HG03469 (cell line): ENCODE measurements at regions not wholly inside any gene's neighbourhood (a gene's known extent, or its start where the extent isn't known, plus 50 kb on each side); places are given as distances from the start of the nearest gene placed in this dataset.

Experiments
- ATAC-seq: cut with Tn5 transposase; IDR thresholded peaks from one replicate; pipeline ENCODE4 v1.9.1; 2021; ENCODE audit warnings: mild to moderate bottlenecking, moderate library complexity, moderate number of reproducible peaks; ENCODE audit not compliant: unreplicated experiment

DNA sequence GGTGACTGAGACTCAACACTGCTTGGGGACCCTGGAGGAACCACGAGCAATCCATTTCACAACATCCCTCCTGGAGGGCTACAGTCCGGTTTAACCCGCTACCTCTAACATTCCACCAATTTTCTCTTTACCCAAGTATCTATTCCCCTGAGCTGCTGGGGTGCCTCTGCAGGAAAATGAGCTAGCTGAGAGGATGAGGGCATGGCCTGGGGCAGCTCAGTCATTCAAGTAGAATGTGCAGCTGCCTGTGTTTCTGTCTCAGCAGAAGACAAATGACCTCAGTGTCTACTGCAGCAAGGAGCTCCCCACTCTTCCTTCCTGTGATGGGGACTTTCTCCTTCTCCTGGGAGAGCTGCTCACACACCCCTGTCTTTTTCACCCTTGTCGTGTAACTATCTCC is 120.8 kb downstream of the ZNF518B start:
- ATAC-seq = no peak

DNA sequence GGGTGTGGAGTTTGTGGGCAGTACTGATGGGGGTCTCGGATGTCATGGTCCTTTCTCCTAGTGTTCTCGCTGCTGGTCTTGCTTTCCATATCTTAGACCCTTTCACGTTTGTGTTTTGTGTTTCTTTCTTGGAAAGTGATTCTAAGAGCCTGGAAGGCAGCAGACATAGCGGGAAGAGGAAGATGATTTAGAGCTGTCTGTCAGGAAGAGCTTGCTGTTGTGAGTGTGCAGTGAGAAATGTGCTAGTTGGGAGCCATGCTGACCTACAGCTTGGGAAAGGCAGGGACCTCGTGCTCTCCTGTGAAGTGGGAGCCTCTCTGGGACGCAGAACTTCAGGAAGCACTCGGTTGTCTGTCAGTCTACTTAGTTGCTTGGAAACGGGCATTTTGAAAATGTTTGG is 122.2 kb downstream of the ZNF518B start:
- no peak for ATAC-seq

DNA sequence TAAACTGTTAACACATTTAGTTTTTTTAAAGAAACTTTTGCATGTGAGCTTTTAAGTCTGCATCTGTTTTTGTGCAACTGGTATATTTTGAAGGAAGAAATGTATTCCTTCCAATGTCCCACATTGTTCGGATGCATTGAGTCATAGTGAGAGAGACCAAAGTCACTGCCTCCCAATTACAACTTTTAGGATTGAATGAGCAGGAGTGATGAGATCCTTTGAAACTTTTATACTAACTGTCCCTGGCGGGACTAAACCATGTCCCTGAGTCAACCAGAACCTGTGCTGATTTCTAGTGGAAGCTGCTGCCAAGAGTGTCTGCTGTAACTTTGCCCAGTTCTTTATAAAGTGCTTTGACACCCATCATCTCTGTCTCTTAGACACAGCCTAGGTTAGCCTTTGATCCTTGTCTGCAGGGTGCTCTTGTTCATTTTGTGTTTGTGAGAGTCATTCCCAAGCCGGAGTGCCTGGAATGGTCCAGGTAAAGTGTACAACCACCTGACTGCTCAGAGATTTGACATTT is 122.7 kb downstream of the ZNF518B start:
- ATAC-seq = no peak

DNA sequence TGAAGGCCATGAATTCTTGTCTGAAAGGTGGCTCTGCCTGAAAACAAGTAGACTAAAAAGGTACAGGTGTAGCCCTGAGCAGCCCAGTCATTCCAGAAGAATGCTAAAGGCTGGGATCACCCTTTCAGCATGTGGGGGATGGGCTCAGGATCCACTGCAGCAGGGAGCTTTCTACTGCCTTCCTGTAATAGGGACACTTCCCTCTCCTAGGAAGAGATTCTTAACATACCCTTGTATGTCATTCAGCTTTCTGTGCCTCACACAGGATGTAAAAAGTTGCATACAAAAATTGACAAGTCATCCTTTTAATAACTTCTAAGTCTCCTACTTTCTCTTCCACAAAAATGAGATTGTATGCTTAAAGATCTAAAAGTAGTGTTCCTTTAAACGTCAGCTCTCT is 123.3 kb downstream of the ZNF518B start:
- no peak for ATAC-seq

DNA sequence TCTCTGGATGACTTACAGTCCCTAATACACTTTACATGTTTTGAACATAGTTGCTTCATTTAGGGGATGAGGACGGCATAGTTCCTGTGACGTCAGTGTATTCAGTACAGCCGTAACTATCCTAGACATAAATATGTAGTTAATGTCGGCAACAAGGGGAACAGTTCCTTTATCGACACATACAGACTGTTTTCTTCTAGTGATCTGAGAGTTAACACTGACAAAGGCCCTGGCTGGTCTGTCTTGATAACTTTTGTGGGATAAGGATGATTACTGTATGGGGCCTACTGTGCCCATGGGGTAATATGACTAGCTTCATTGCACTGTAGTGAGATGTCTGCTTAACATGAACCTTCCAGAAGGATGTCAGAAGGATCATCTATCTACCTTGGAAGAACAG is 131.2 kb downstream of the ZNF518B start:
- ATAC-seq = no peak

DNA sequence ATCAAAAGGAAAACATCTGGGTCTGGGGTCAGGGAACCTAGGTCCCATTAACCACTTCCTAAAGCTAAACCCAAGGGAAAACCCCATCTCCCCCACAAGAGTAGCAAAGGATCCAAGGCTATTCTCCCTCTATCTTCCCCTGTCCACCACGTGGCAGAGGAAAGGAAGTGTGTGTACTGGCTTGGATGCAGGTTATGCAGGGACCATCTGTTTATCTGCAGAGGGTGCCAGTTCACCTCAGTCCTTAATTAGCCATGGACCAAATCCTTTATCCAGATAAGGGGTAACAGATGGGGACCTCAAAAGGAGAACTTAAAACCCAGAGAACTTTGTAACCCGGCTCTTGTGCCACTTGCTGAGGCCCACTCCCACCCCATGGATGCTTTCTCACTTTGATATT is 135.3 kb downstream of the ZNF518B start:
- no peak for ATAC-seq

DNA sequence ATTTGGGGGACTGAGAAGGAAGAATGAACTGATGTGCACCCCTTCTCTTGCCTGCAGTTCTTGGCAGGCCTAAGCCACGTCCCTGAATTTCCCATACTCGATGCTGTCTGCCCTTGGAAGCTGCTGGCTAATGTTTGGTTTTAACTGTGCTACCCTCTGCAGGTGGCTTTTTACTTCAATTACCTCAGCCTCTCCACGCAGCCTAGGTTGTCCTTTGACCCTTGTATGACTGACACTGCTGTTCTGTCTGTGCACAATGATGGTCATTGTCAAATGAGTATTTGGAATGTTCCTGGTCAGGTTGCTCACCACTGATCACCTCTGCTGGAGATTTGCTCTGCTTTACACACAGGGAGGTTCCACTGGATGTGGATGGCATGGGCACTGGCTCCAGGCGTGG is 137.1 kb downstream of the ZNF518B start:
- ATAC-seq = no peak

DNA sequence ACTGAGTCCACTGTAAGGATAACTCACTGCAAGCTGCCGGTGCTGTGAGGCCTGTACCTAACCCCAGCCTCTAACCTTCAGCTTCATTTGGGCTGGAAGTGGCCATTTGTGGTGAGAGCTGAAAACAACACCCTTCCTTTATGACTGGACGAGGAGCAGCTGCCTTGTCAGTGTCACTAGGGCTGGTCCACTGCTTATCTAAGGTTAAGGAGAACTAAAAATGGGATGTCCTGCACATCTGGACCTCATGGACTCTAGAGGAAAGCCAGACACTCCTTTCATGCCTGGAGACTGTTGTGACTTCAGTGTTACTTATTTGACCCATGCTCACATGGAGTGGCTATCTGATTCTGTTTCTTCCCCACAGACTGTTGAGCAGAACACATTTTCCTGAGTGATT is 139.9 kb downstream of the ZNF518B start:
- no peak for ATAC-seq

DNA sequence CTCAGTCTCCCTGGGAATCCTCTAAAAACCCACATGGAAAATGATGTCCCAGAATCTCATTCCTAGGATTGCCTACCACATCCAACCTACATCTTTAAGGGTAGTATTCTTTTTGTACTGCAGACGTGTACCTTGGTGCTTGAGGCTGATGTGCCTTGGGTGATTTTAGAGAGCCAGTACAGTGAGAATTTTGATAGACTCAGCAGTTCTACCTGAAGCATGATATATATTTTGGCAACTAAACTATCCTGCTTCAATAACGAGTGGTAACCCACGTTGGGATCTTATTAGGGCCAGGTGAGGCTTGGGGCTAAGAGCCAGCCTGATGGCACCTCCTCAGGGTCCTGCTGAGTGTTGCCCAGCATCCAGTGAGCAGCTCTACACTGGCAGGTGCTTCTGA is 140.4 kb downstream of the ZNF518B start:
- no peak for ATAC-seq

DNA sequence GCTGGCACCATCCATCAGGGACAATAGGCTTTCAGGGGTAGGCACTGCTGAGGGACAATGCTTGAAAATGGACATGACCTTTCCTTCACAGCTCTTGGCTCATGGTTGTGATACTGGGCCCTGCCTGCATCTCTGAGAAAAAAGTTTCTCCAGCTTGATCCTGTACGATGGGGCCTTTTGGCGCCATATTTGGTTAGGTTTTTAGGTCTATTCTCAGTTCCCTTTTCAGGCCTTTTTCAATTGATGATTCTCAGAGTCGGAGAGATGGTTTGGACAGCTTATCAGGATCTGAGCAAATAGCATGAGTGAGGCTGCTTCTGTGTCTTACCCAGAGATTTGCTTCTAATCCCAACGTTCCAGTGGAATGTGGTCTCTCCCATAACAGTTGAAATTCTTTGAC is 141.6 kb downstream of the ZNF518B start:
- no peak for ATAC-seq

DNA sequence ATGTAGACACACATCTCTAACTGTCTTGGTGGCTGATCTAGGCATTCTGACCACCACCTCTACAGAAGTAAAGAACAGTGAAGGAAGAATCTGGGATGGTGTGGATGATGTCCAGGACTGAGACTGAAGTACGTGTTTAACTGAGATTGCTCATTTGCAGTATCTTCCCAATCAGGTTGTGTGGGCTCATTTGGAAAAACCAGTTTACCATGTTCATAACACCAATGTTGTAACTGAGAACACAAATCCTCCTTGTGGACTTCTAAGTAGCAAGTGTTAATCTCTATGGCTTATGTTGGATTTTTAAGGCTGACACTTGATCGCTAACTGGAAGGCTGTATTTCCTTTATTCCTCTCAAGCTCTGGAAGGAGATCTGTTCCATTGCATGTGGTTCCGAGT is 144.7 kb downstream of the ZNF518B start:
- no peak for ATAC-seq

DNA sequence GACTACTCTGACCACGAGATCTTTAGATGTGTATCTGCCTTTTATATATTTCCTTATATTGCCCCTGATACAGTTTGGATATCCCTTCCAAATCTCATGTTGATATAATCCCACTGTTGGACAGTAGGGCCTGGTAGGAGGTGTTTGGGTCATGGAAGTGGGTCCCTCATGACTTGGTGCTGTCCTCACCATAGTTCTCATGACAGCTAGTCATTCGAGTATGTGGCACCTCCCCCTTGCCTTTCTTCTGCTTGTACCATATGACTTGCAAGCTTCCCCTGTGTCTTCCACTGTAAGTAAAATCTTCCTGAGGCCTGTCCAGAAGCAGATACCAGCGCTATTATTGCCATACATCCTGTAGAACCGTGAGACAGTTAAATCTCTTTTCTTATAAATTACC is 145.3 kb downstream of the ZNF518B start:
- ATAC-seq = no peak

DNA sequence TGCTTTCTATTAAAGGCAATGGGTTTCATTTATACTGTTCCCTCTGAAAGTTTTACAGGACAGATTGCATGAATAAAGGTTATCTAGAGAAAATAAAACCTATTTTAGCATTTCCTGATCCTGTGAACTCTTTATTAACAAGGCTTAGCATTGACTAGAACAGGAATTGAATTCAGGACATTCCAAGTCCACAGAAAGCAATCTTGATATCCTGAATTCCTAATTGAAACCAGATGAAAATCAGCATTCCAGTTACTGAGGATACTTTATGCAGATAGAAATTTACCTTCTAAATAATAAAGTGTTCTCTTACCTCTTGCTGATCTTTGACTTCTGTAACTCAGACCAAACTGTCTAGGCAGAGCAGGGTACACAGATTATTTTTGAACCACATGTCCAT is 151.4 kb downstream of the ZNF518B start:
- ATAC-seq = no peak

DNA sequence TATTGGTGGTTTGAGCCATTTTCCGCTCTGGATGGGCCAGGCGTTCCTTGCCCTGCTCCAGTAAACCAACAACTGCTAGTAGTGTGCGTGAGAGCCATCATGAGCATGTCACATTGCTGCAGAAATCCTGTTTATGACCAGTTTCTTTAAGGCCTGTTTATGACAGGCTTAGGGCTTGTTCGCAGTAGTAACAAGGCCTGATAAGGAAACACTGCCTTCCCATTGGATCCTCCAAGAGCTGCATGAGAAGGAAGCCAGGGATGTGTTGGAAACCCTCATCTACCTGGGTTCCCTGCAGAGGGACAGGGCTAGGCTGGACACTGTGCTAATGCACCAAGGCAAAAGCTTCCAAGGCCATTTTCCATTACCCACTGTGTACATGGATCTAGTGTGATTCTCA is 153.9 kb downstream of the ZNF518B start:
- ATAC-seq = no peak

DNA sequence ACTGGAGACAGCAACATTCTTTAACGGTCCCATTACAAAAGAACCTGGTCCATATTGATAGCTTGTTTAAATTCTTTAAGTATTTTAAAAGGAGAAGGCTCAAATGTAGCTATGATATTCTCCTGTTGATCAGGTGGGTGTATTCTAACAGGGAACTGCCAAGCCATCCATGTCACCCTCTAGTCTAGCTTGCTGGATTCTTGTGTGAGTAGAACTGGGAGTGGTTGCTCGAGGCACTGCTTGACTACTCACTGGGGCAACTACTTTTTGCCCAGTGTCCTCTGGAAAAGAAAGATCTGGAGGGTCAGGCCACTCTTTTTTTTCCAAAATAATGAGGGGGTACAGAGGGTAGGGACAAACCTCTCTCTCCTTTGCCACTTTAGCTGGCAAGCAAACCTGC is 155.1 kb downstream of the ZNF518B start:
- no peak for ATAC-seq

DNA sequence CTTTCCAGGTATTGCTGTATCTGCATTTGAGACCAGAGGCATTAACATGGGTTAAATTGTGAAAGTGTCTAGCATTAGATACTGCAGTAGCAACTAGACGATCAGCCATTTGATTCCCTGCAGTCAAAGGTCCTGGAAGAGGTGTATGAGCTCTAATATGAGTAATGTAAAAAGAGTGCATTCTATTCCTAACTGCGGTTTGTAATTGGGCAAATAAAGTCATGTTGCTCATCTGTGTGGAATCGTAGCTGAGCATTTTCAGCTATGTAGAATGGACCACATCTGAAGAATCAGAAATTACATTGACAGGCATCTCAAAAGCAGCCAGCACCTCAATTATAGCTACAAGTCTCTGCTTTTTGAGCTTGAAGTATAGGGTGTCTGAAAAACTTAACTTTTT is 157.6 kb downstream of the ZNF518B start:
- ATAC-seq = no peak

DNA sequence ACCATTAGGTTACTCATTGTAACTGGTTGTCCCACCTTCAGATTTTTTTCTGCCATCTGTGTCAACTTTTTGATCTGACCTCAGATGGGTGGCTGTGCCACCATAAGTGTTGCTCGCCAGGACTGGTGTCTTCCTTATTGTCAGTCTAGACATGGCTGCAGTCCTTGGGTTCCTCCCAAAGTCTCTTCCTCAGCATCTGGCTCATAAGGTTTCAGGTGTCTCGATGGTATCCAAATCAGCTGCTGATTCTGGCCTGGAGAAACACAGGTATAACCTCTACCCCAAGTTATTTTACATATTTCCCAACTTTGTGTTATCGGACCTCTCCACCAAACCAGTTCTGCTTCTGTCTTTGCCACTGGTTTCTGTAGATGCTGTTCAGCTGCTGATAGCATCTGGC is 158.5 kb downstream of the ZNF518B start:
- ATAC-seq = no peak

DNA sequence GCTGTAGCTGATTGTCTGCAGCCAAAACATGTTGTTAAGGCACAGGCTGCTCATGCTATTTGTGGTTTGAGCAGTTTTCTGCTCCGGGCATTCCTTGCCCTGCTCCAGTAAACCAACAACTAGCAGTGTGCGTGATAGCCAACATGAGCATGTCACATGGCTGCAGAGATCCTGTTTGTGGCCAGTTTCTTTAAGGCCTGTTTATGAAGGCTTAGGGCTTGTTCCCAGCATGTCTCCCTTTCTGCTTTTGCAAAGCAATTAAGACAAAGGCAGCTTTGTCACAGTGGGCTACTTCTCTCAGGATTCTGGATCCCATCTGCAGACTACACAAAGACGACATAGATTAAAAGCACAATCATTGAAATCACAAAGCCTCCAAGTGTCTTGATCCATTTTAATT is 160.5 kb downstream of the ZNF518B start:
- ATAC-seq = no peak

DNA sequence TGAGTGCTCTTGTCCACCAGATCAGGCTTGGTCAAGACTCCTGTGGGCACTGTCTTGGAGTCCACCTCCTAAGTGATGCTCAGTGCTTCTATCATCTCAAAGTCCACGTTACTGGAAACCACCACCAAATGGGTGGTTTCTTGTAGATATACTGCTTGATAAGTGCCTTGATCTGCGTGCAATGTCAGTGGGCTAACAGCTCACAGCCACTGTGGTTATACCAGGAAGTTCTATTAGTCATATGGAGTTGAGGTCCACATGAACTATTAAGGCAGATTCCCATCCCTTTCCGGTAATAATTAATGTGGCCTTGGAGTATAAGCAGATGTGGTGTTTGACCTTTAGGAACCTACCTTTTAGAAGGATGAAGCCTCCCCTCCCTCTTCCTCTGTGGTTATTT is 161.9 kb downstream of the ZNF518B start:
- ATAC-seq = no peak

DNA sequence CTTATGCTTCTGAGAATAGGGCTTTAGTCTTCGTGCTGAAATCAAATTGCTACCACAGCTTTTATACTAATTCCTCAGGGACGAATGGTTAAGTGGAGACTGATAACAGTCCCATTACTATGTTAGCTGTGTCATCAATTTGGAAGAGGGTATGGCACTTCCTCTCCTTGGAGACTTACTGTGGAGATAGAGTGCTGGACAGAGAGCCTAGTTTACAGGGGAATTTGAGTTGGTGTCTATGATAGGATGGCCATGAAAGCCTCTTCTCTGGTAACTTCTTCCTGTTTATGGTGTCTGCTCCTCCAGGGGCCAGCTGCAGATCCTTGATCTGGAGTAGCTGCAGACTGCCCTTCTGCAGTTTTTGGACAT is 167.7 kb downstream of the ZNF518B start:
- ATAC-seq = no peak

DNA sequence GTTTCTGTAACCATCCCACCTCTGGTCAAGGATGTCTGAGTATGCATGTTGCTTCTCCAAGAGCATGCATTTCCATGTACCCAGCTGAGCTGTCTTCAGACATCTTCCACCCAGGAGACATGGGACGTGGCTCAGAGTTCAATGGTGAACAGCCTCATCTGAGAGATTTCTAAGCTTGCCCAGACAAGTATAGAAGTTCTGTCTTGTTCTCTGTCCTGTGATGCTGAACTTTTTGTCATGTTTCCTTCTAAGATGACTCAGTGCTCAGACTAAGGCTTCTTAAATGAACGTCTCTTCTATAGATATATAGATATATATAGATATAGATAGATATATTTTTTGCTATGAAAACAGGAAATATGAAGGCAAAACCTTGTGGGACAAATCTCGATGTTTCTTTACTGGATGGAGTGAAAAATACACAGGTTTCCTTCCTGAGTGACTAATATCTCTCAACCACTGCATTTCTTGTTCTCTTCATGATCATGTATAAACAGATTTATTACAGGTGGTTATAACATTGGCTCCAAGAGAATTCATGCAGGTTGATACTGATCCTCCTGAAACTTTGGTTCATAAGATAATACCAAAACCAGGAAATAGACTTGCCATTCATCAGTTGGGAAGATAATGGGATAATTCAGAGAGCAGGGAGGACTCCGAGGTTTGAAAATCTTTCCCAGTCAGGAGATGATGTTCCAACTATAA is 168.2 kb downstream of the ZNF518B start:
- ATAC-seq = no peak

DNA sequence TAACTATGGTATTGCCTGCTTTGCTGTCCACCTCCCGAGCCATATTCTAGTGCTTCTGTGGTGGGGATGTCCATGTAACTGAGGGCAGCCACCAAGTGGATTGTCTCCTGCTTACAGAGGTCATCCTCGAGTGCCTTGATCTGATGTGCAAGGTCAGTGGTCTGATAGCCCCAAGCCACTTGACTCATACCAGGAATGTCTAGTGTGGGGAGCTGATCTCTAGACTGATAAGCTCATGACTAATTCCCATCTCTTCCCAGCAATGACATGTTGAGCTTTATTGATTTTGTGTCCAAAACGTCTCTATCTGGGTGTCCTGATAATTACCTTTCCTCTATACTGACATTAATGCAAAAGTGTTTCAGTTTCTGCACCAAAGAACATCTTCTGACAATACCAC is 168.4 kb upstream of the WDR1 start:
- ATAC-seq = no peak

DNA sequence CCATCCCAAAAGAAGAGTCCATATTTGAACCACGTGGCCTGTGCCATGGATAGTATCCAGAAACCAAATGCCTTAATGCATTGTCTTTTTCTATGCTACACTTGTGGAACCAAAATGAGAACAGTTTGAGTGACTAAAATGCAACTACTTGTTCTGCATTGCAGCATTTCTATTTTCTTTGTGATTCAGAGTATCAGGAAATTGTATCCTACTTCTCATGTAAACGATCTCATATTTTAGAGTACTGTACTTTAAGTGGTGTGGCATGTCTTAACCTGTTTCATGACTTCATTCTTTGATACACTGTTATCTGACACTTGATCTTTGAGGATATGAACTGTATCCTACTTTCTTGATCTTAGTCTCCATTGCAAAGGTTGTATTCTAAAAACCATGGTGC is 167.2 kb upstream of the WDR1 start:
- ATAC-seq = no peak
